Glutamatergic neuron (in vitro differentiated cells): ENCODE measurements at regions not wholly inside any gene's neighbourhood (a gene's known extent, or its start where the extent isn't known, plus 50 kb on each side); places are given as distances from the start of the nearest gene placed in this dataset.

Experiments
- DNase-seq: peaks from one replicate; pipeline ENCODE4 v3.0.0; 2022
- H3K27ac Mint-ChIP-seq: one replicate; pipeline ENCODE4 v1.8.0; 2020; ENCODE audit warnings: mild to moderate bottlenecking, mixed read lengths, inconsistent platforms; ENCODE audit not compliant: unreplicated experiment
- H3K27me3 Mint-ChIP-seq: one replicate; pipeline ENCODE4 v1.8.0; 2020; ENCODE audit warnings: mild to moderate bottlenecking, moderate library complexity, mixed read lengths, inconsistent platforms; ENCODE audit not compliant: unreplicated experiment
- H3K36me3 Mint-ChIP-seq: one replicate; pipeline ENCODE4 v1.8.0; 2020; ENCODE audit warnings: mild to moderate bottlenecking, mixed read lengths, inconsistent platforms; ENCODE audit not compliant: unreplicated experiment
- H3K4me1 Mint-ChIP-seq: one replicate; pipeline ENCODE4 v1.8.0; 2020; ENCODE audit warnings: mild to moderate bottlenecking, low read depth, mixed read lengths, inconsistent platforms; ENCODE audit not compliant: unreplicated experiment
- H3K4me3 Mint-ChIP-seq: one replicate; pipeline ENCODE4 v1.8.0; 2020; ENCODE audit warnings: mild to moderate bottlenecking, mixed read lengths, inconsistent platforms; ENCODE audit not compliant: unreplicated experiment
- H3K9me3 Mint-ChIP-seq: one replicate; pipeline ENCODE4 v1.8.0; 2020; ENCODE audit warnings: mild to moderate bottlenecking, moderate library complexity, mixed read lengths, inconsistent platforms; ENCODE audit not compliant: unreplicated experiment
- CTCF ChIP-seq: fragments of 200-600 bp; sonication (generic); IDR thresholded peaks from one replicate; pipeline ENCODE4 v1.5.0; 2021; ENCODE audit not compliant: partially characterized antibody, unreplicated experiment

- Mint-ChIP-seq H3K4me3 (peak overlapping the region; percentile 55), H3K36me3 (peaks cover 15% of the 10 kb centered on the region), H3K4me1 (peaks cover 4% of the 10 kb centered on the region), H3K27ac (peak overlapping the region; percentile 38), H3K9me3 (peaks cover 7% of the 10 kb centered on the region), H3K27me3 (peaks cover 2% of the 10 kb centered on the region)
- DNase-seq: peak; percentile 8
- no peak for TF ChIP-seq CTCF
These were observed 64.3 kb upstream of the DIO3 start for GRCh38 chr14:101496776-101497683.

- Mint-ChIP-seq H3K36me3 (peaks cover 15% of the 10 kb centered on the region), H3K9me3 (peaks cover 7% of the 10 kb centered on the region), H3K4me3 (no peak overlapping the region), H3K4me1 (peaks cover 4% of the 10 kb centered on the region), H3K27ac (no peak overlapping the region), H3K27me3 (peaks cover 2% of the 10 kb centered on the region)
- no peak for TF ChIP-seq CTCF
- no peak for DNase-seq
These were observed 63.4 kb upstream of the DIO3 start for GRCh38 chr14:101497684-101498525.

- Mint-ChIP-seq H3K27ac (no peak overlapping the region), H3K4me1 (peaks cover 4% of the 10 kb centered on the region), H3K9me3 (peaks cover 7% of the 10 kb centered on the region), H3K36me3 (peaks cover 11% of the 10 kb centered on the region), H3K4me3 (no peak overlapping the region), H3K27me3 (peaks cover 2% of the 10 kb centered on the region)
- TF ChIP-seq CTCF: no peak
- no peak for DNase-seq
These were observed 62.8 kb upstream of the DIO3 start for GRCh38 chr14:101498526-101498860.

GRCh38 chr14:101499080-101499479 lies 62.2 kb upstream of the DIO3 start:
- DNase-seq: peak; percentile 6
- no peak overlapping the region for H3K4me3 Mint-ChIP-seq
- H3K9me3 Mint-ChIP-seq: peaks cover 7% of the 10 kb centered on the region
- peaks cover 8% of the 10 kb centered on the region for H3K36me3 Mint-ChIP-seq
- peaks cover 2% of the 10 kb centered on the region for H3K27me3 Mint-ChIP-seq
- no peak for TF ChIP-seq CTCF
- peaks cover 4% of the 10 kb centered on the region for H3K4me1 Mint-ChIP-seq
- H3K27ac Mint-ChIP-seq: no peak overlapping the region
